ENCODE measurements at regions not wholly inside any gene's neighbourhood (a gene's known extent, or its start where the extent isn't known, plus 50 kb on each side); places are given as distances from the start of the nearest gene placed in this dataset.
A peak's percentile ranks its signal among the peaks of the same experiment; 100 is the strongest.
"Not testable (repeated sequence)": the region's sequence is repeated elsewhere in the genome, so short reads cannot be mapped to it uniquely, and the experiment has no call there.

DNA sequence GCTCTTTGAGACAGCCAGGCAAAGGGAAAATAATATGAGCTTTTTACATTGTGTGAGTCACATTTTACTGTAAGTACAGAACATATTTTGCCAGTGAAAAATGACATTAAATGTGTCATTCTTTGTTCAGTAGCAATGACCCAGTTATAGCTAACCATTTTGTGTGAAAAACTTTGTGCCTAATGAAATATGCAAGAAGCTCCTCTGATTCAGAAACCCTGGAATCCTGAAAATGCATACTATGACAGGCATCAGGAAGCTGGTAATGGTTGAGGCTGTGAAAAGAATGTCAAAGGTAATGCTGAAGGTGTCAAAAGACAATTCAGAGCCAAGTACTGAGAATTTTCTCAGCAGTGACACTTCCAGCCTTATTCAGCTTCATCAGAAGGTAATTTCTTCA is 549.5 kb upstream of the SMIM31 start:
- DNase-seq (ENCODE audit: low spot score) = no peak

- DNase-seq (ENCODE audit: low spot score) = no peak
These were observed 546.5 kb upstream of the SMIM31 start for GRCh38 chr4:164207460-164207859.

DNA sequence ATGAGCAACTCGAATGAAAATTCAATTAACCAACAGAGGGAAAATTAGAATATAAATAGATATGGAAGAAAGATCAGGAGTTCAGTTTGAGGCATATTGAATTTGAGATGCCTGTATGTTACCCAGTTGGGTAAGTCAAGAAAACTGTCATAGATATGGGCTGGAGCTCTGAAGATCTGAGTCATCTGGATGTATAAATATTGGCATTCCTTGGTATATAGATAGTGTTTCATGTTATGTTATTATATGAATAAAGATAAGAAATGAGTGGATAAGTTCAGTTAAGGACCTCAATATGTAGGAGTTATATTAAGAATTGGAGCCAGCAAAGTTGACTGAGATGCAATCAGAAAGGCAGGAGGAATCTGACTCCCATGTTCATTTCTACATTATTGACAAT is 543.6 kb upstream of the SMIM31 start:
- DNase-seq (ENCODE audit: low spot score) = no peak

GRCh38 chr4:164212134-164212533 is 541.8 kb upstream of the SMIM31 start:
- DNase-seq (ENCODE audit: low spot score) = no peak

GRCh38 chr4:164212714-164213113 is 541.2 kb upstream of the SMIM31 start:
- DNase-seq (ENCODE audit: low spot score) = no peak

DNA sequence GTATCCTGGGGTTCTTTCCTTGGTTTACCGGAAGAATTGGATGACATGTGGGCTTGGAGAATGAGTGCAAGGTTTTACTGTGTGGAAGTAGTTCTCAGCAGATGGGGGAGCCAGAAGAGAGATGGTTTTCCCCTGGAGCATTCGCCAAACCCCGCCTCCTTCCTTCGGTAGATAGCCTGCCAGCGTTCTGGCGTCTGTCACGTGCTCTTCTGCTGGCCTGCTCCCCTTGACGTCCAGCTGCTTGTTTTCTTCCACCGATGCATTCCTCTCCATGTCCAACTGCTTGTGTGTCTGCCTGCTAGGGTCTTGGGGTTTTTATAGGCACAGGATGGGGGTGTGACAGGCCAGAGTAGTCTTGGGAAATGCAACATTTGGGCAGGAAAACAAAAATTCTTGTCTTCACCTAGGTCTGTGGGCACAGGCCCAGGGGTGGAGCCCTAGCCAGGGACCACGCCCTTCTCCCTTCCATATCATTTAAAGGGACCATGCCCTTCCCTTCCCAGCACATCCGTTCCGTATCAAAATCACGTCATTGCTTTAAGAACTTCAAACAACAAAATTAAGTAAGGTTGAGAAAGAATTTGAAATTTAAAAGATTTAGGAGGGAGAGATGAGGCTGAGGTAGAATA is 538.7 kb upstream of the SMIM31 start:
- peak; percentile 6 for DNase-seq (ENCODE audit: low spot score)

DNA sequence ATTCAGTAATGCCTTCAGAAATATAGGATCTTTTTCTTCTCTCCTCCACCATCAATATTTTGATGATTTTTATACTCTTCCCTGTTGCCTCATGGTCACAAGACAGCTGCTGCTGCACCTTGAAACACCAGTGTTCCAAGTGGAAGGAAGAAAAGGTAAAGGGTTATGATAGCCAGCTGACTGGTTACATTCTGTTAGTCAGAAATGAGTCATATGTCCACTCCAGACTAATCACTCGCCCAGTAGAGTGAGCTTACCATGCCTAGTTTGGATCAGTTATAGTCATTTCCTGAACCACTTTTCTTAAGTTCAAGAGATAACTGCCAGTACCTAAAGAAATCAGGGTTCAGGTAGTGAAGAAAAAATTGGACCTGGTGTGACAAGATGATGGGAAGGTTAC is 532.3 kb upstream of the SMIM31 start:
- no peak for DNase-seq (ENCODE audit: low spot score)

DNA sequence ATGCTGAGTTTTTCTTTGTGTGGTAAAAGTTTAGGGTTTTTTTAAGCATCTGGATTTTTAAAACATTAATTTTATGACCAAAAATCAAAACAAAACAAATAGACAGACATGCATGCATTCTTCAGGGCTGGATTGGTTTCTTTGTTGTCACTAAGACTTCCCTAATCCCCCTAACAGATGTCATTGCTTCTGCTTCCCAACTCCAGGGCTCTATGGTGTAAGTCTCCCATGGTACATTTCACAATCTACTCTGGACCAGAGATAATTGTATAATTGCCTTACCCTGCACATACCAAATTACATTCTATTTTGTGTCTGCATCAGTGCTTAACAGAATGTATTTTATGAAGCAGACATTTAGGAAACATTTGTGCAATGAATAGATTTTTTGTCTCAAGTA is 529.1 kb upstream of the SMIM31 start:
- DNase-seq (ENCODE audit: low spot score) = peak; percentile 30

DNA sequence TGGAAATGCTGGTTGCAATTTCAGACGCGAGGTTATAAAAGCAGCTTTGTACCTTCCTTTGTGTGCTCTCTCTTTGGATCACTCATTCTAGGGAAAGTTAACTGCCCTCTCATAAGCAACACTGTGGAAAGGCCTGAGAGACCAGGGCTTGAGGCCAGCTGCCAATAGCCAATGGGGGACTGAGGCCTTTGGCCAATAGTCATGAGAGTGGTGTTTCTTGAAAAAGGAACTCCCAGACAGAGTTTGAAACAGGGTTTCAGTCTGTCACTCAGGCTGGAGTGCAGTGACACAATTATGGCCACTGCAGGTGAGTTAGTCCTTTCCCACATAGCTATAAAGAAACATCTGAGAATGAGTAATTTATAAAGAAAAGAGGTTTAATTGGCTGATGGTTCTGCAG is 524.7 kb upstream of the SMIM31 start:
- DNase-seq (ENCODE audit: low spot score) = no peak

GRCh38 chr4:164239433-164239832 is 514.5 kb upstream of the SMIM31 start:
- DNase-seq (ENCODE audit: low spot score) = no peak

- no peak for DNase-seq (ENCODE audit: low spot score)
These were observed 514.0 kb upstream of the SMIM31 start for GRCh38 chr4:164239976-164240375.

- DNase-seq (ENCODE audit: low spot score) = no peak
These were observed 502.7 kb upstream of the SMIM31 start for GRCh38 chr4:164251257-164251656.

GRCh38 chr4:164252286-164252685 is 501.6 kb upstream of the SMIM31 start:
- peak; percentile 5 for DNase-seq (ENCODE audit: low spot score)

- no peak for DNase-seq (ENCODE audit: low spot score)
These were observed 492.1 kb upstream of the SMIM31 start for GRCh38 chr4:164261831-164262230.

- not testable (repeated sequence) for DNase-seq (ENCODE audit: low spot score)
These were observed 491.4 kb upstream of the SMIM31 start for GRCh38 chr4:164262508-164262907.

GRCh38 chr4:164277414-164277813 is 476.5 kb upstream of the SMIM31 start:
- not testable (repeated sequence) for DNase-seq (ENCODE audit: low spot score)

GRCh38 chr4:164287173-164287572 is 466.8 kb upstream of the SMIM31 start:
- no peak for DNase-seq (ENCODE audit: low spot score)

DNA sequence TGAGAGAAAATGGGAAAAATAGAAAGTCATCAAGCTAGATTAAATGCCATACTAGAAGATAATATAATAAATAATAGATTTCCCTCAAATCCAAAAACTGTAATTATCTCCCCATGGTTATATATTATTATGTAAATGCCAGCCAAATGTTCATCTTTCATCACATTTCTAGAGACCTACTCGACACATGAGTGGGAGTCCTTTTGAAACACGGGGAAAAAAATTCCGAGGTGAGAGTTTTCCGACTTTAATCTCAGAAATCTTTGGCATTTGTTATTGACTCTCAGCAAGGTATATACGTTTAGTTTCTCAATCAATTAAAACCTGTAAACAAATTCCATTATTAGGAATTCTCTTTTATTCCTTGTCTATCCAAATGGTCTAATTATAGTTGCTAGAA is 465.4 kb upstream of the SMIM31 start:
- DNase-seq (ENCODE audit: low spot score) = no peak

- no peak for DNase-seq (ENCODE audit: low spot score)
These were observed 460.7 kb upstream of the SMIM31 start for GRCh38 chr4:164293203-164293602.

- no peak for DNase-seq (ENCODE audit: low spot score)
These were observed 460.2 kb upstream of the SMIM31 start for GRCh38 chr4:164293743-164294142.

DNA sequence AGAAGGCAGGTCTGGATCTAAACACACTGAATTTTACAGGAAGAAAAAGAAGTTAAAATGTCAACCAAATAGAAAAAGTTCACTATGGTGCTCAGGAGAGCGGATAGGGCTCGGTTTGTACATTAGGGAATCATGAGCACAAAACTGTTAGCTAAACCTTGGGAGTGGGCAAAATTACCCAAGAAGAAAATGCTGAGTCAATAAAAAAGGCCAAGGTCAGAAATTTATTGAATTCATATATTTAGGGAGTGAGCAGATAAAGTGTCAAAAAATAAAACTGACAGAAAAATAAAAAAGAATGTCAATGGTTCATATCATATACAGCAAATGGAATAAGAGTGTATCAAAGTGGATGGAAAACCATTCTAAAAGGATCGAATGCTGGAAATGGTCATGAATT is 452.5 kb upstream of the SMIM31 start:
- no peak for DNase-seq (ENCODE audit: low spot score)

GRCh38 chr4:164304101-164304639 is 449.8 kb upstream of the SMIM31 start:
- no peak for DNase-seq (ENCODE audit: low spot score)

- no peak for DNase-seq (ENCODE audit: low spot score)
These were observed 449.1 kb upstream of the SMIM31 start for GRCh38 chr4:164304861-164305260.

DNA sequence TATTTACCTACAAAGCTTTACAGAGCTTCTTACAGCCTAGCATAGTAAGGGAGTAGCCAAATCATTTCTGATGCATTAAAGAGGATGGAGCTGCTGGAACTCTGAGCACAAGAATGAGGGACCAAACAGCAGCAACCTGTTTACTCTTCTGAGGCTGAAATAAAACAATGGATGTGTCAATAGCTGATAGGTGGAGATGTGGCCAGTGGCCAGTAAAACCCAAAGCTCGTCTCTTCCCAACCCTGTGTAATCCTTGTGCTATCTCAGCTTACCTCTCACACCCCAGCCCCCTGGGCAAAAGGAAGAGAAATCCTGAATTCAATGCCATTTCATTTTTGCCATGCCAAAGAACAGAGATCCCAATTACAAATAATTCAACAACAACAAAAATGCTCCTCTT is 446.7 kb upstream of the SMIM31 start:
- no peak for DNase-seq (ENCODE audit: low spot score)
